RWPE1 (cell line): ENCODE measurements at regions not wholly inside any gene's neighbourhood (a gene's known extent, or its start where the extent isn't known, plus 50 kb on each side); places are given as distances from the start of the nearest gene placed in this dataset.

Experiments used
- CTCF ChIA-PET: fragments of 350-600 bp; sonication (Branson Sonifier 250); formaldehyde crosslinking; extraction: SDS; loops from one replicate; lab custom pipeline; 2021; lab: Yijun Ruan, JAX
- POLR2A ChIA-PET: fragments of 400-600 bp; formaldehyde crosslinking; extraction: SDS; loops from one replicate; lab custom pipeline; 2020; ENCODE audit warnings: antibody characterized with exemption; ENCODE audit not compliant: low non-redundant PET; lab: Yijun Ruan, JAX
- DNase-seq: peaks from one replicate; pipeline ENCODE4 v3.0.0; 2012; ENCODE audit warnings: low spot score
- H3K27ac ChIP-seq: fragments of 450-650 bp; 2 replicates; pipeline ENCODE4 v1.5.1; 2017
- CTCF ChIP-seq: fragments of 450-650 bp; conservative IDR thresholded peaks from 2 replicates; pipeline ENCODE4 v1.5.1; 2017; ENCODE audit warnings: low read depth, mild to moderate bottlenecking

- no peak overlapping the region for H3K27ac ChIP-seq
- CTCF ChIA-PET: no interaction called here
- DNase-seq: no peak
- POLR2A ChIA-PET: no interaction called here
- TF ChIP-seq CTCF: no peak
Observed at GRCh38 chr3:90261481-90262433, 1154.3 kb downstream of the EPHA3 start.
